Left lung (tissue), 4 donors: ENCODE measurements at regions not wholly inside any gene's neighbourhood (a gene's known extent, or its start where the extent isn't known, plus 50 kb on each side); places are given as distances from the start of the nearest gene placed in this dataset.

Experiments used
- ATAC-seq: fragments of 200-7000 bp; cut with Tn5 transposase; one replicate; pipeline ENCODE4 v1.9.1; 2020; ENCODE audit warnings: moderate library complexity
- DNase-seq, 4 donors: peaks; one replicate each; pipeline ENCODE4 v3.0.0-alpha.2; 2013 to 2020
- H3K27ac ChIP-seq, 2 donors: fragments of 200-600 bp; sonication (generic) in 1 of 2; one replicate each; pipeline versions ENCODE4 v1.5.0 to v1.8.0; 2020 to 2021
- H3K27me3 ChIP-seq, 2 donors: fragments of 200-600 bp; sonication (generic) in 1 of 2; one replicate each; pipeline versions ENCODE4 v1.5.0 to v1.8.0; 2020 to 2021
- H3K36me3 ChIP-seq, 2 donors: fragments of 200-600 bp; sonication (generic) in 1 of 2; one replicate each; pipeline versions ENCODE4 v1.5.0 to v1.8.0; 2020 to 2021
- H3K4me1 ChIP-seq, 2 donors: fragments of 200-600 bp; one replicate each; pipeline ENCODE4 v1.8.0; 2021
- H3K4me3 ChIP-seq, 2 donors: fragments of 200-600 bp; sonication (generic) in 1 of 2; one replicate each; pipeline versions ENCODE4 v1.5.0 to v1.8.0; 2020 to 2021; ENCODE audit warnings: mild to moderate bottlenecking in 1 of 2
- H3K9me3 ChIP-seq, 2 donors: fragments of 200-600 bp; sonication (generic) in 1 of 2; one replicate each; pipeline versions ENCODE4 v1.5.0 to v1.8.0; 2020 to 2021
- intact Hi-C, 2 donors: fragments of 100-400 bp; cut with DNase I; formaldehyde crosslinking; loops; one replicate each; pipeline versions ENCODE4 v1.11.2 to v1.14.2; 2022
- TF ChIP-seq, protein P1 (sequence below), 2 donors: fragments of 200-600 bp; sonication (generic) in 1 of 2; IDR thresholded peaks; one replicate each; pipeline versions ENCODE4 v1.5.0 to v1.8.0; 2021; ENCODE audit warnings: antibody characterized with exemption in 2 of 2
- donor health status: DM: no; HTN: yes; CAD: no.
- donor health status: DM: no; HTN: no; CAD: no.

GRCh38 chr18:34542625-34543024 lies 167.5 kb upstream of the DTNA start:
- ATAC-seq, result no peak
- H3K27ac ChIP-seq, result no peak overlapping the region
- H3K9me3 ChIP-seq, result no peaks in the 10 kb centered on the region
- intact Hi-C loops, result no loop called here
- no peaks in the 10 kb centered on the region for H3K27me3 ChIP-seq
- no peak for DNase-seq
- TF ChIP-seq, protein P1, sequence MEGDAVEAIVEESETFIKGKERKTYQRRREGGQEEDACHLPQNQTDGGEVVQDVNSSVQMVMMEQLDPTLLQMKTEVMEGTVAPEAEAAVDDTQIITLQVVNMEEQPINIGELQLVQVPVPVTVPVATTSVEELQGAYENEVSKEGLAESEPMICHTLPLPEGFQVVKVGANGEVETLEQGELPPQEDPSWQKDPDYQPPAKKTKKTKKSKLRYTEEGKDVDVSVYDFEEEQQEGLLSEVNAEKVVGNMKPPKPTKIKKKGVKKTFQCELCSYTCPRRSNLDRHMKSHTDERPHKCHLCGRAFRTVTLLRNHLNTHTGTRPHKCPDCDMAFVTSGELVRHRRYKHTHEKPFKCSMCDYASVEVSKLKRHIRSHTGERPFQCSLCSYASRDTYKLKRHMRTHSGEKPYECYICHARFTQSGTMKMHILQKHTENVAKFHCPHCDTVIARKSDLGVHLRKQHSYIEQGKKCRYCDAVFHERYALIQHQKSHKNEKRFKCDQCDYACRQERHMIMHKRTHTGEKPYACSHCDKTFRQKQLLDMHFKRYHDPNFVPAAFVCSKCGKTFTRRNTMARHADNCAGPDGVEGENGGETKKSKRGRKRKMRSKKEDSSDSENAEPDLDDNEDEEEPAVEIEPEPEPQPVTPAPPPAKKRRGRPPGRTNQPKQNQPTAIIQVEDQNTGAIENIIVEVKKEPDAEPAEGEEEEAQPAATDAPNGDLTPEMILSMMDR (IDR thresholded peaks at IDR 0.05), result no peak
- no peaks in the 10 kb centered on the region for H3K36me3 ChIP-seq
- H3K4me3 ChIP-seq, result no peak overlapping the region
- H3K4me1 ChIP-seq, result no peaks in the 10 kb centered on the region

DNA sequence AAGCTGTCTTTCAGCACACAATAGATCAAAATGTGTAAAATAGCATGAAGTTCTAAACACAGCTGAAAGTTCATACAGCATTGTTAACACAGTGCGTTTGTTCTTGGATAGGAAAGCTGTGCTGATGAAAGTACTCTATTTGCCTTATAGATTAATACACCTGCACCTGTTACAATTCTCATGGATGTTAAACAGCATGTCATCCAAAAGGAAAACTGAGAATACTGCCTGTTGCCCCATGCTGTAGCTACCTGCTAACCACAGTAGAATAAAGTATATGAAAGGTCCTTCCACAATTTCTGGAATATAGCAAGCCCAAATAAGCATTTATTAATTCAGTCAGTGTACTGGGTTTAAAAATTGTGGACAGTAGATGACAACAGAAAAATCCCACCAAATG lies 166.7 kb upstream of the DTNA start:
- Histone ChIP-seq H3K9me3 (no peaks in the 10 kb centered on the region), H3K27me3 (no peaks in the 10 kb centered on the region), H3K27ac (no peak overlapping the region), H3K4me3 (no peak overlapping the region), H3K4me1 (no peaks in the 10 kb centered on the region), H3K36me3 (no peaks in the 10 kb centered on the region)
- intact Hi-C loops, result no loop called here
- TF ChIP-seq, protein P1 (IDR thresholded peaks at IDR 0.05), result no peak
- ATAC-seq (no peak), DNase-seq (no peak)

DNA sequence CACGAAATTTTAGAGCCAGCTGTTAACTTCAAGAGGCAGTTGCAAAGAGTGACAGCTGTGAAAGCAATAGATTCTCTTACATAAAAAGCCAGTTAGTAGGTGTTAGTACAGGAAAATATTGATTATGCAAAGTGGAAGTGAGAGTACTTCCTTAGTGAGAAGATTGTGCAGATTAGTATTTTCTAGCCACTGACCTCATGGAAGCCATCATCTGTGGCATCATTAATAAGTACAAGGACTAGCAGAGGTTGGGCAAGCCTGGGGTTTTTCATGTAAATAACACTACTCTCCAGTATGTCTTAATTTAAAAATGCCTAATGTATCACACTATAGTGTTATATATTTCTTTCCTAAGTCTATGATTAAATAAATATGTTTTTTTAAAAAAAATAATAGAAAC lies 166.2 kb upstream of the DTNA start:
- ATAC-seq (no peak), DNase-seq (no peak)
- H3K27me3 ChIP-seq, result no peaks in the 10 kb centered on the region
- intact Hi-C loops, result no loop called here
- H3K4me3 ChIP-seq, result no peak overlapping the region
- H3K4me1 ChIP-seq, result no peaks in the 10 kb centered on the region
- no peak overlapping the region for H3K27ac ChIP-seq
- TF ChIP-seq, protein P1 (IDR thresholded peaks at IDR 0.05), result no peak
- H3K9me3 ChIP-seq, result no peaks in the 10 kb centered on the region
- no peaks in the 10 kb centered on the region for H3K36me3 ChIP-seq

DNA sequence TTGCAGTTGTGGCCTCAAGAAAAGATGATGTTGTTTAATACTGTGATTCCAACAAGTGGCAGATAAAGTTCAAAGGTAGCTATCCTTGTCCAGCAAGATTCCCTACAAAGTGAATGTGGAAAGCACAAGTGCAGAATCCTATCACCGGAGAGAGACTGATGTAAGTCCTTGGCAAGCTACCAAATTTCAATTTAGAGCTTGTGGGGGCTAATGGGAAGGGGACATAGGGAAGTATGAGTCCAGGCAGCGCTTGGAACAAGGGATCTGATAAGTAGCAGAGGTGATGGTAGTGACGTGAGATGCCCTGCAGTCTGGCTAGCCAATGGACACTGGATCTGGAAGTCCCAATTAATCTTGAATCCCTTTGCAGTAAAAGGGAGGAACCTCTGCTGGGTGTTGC lies 165.2 kb upstream of the DTNA start:
- H3K27me3 ChIP-seq, result no peaks in the 10 kb centered on the region
- H3K9me3 ChIP-seq, result no peaks in the 10 kb centered on the region
- no peak overlapping the region for H3K4me3 ChIP-seq
- TF ChIP-seq, protein P1 (IDR thresholded peaks at IDR 0.05), result no peak
- H3K4me1 ChIP-seq, result no peaks in the 10 kb centered on the region
- no peak overlapping the region for H3K27ac ChIP-seq
- ATAC-seq, result no peak
- DNase-seq, result no peak
- H3K36me3 ChIP-seq, result no peaks in the 10 kb centered on the region
- intact Hi-C loops, result no loop called here

- Histone ChIP-seq H3K4me3 (no peak overlapping the region), H3K27ac (no peak overlapping the region), H3K9me3 (no peaks in the 10 kb centered on the region), H3K4me1 (no peaks in the 10 kb centered on the region), H3K36me3 (no peaks in the 10 kb centered on the region), H3K27me3 (no peaks in the 10 kb centered on the region)
- intact Hi-C loops, result no loop called here
- TF ChIP-seq, protein P1 (IDR thresholded peaks at IDR 0.05), result no peak
- DNase-seq (no peak), ATAC-seq (no peak)
Measured at GRCh38 chr18:34548120-34548972, 161.8 kb upstream of the DTNA start.
